ENCODE measurements at regions not wholly inside any gene's neighbourhood (a gene's known extent, or its start where the extent isn't known, plus 50 kb on each side); places are given as distances from the start of the nearest gene placed in this dataset.
"Not testable (repeated sequence)": the region's sequence is repeated elsewhere in the genome, so short reads cannot be mapped to it uniquely, and the experiment has no call there.

- H3K9me3 ChIP-seq = peaks cover 4% of the 10 kb centered on the region
- intact Hi-C loops (cut with DNase I, micrococcal nuclease) = no loop called here
- no peaks in the 10 kb centered on the region for H3K36me3 ChIP-seq (ENCODE audit: low read depth)
- ATAC-seq (no peak), DNase-seq (no peak)
- TF ChIP-seq CTCF (IDR thresholded peaks at IDR 0.05) = no peak
- H3K4me3 ChIP-seq = no peak overlapping the region
- H3K4me1 ChIP-seq (ENCODE audit: low read depth) = no peaks in the 10 kb centered on the region
These were observed 105.0 kb upstream of the ANKRD50 start for GRCh38 chr4:124817531-124817930.

GRCh38 chr4:124812203-124812602 lies 99.7 kb upstream of the ANKRD50 start:
- H3K36me3 ChIP-seq (ENCODE audit: low read depth); DNase-seq; H3K9me3 ChIP-seq; ATAC-seq; H3K4me3 ChIP-seq; H3K4me1 ChIP-seq (ENCODE audit: low read depth); intact Hi-C loops (cut with DNase I, micrococcal nuclease): not testable (repeated sequence)

- Histone ChIP-seq H3K36me3 (ENCODE audit: low read depth) (no peaks in the 10 kb centered on the region), H3K4me1 (ENCODE audit: low read depth) (no peaks in the 10 kb centered on the region), H3K9me3 (peaks cover 9% of the 10 kb centered on the region), H3K4me3 (no peak overlapping the region)
- DNase-seq = no peak
- intact Hi-C loops (cut with DNase I, micrococcal nuclease) = no loop called here
- ATAC-seq = no peak
- TF ChIP-seq CTCF (IDR thresholded peaks at IDR 0.05) = no peak
These were observed 98.3 kb upstream of the ANKRD50 start for GRCh38 chr4:124810827-124811226.

GRCh38 chr4:124807421-124807820 lies 94.9 kb upstream of the ANKRD50 start:
- ATAC-seq (no peak), DNase-seq (no peak)
- no peak for TF ChIP-seq CTCF (IDR thresholded peaks at IDR 0.05)
- no peak overlapping the region for H3K4me3 ChIP-seq
- intact Hi-C loops (cut with DNase I, micrococcal nuclease) = no loop called here
- no peaks in the 10 kb centered on the region for H3K4me1 ChIP-seq (ENCODE audit: low read depth)
- peaks cover 8% of the 10 kb centered on the region for H3K9me3 ChIP-seq
- no peaks in the 10 kb centered on the region for H3K36me3 ChIP-seq (ENCODE audit: low read depth)

- ATAC-seq (no peak), DNase-seq (no peak)
- Histone ChIP-seq H3K4me1 (ENCODE audit: low read depth) (no peaks in the 10 kb centered on the region), H3K4me3 (no peak overlapping the region), H3K36me3 (ENCODE audit: low read depth) (no peaks in the 10 kb centered on the region), H3K9me3 (no peaks in the 10 kb centered on the region)
- intact Hi-C loops (cut with DNase I, micrococcal nuclease) = no loop called here
- no peak for TF ChIP-seq CTCF (IDR thresholded peaks at IDR 0.05)
These were observed 93.9 kb upstream of the ANKRD50 start for GRCh38 chr4:124806403-124806802.

- Histone ChIP-seq H3K4me1 (ENCODE audit: low read depth) (no peaks in the 10 kb centered on the region), H3K4me3 (no peak overlapping the region), H3K36me3 (ENCODE audit: low read depth) (no peaks in the 10 kb centered on the region), H3K9me3 (no peaks in the 10 kb centered on the region)
- ATAC-seq (no peak), DNase-seq (no peak)
- no peak for TF ChIP-seq CTCF (IDR thresholded peaks at IDR 0.05)
- intact Hi-C loops (cut with DNase I, micrococcal nuclease) = no loop called here
These were observed 92.1 kb upstream of the ANKRD50 start for GRCh38 chr4:124804584-124804983.

All from mucosa of descending colon (tissue), 3 donors.